Astrocyte (in vitro differentiated cells and primary cell): ENCODE measurements at regions not wholly inside any gene's neighbourhood (a gene's known extent, or its start where the extent isn't known, plus 50 kb on each side); places are given as distances from the start of the nearest gene placed in this dataset.
A peak's percentile ranks its signal among the peaks of the same experiment; 100 is the strongest.

Experiments
- DNase-seq: peaks from one replicate; pipeline ENCODE4 v3.0.0-alpha.2; 2010; ENCODE audit warnings: low read depth
- FAIRE-seq: peaks from 2 replicates; lab custom pipeline; 2011; peaks lifted over from hg19 to GRCh38; lab: Jason Lieb, UNC
- H2AFZ ChIP-seq: 2 replicates; pipeline ENCODE4 v1.6.0; 2012; ENCODE audit warnings: low read depth, low read length, inconsistent platforms
- H3K27ac ChIP-seq: 2 replicates; pipeline ENCODE4 v1.5.1; 2011; ENCODE audit warnings: low read depth, low read length, inconsistent platforms
- H3K27me3 ChIP-seq: 2 replicates; pipeline ENCODE4 v1.6.0; 2011; ENCODE audit warnings: low read length, inconsistent platforms; ENCODE audit not compliant: insufficient read depth
- H3K36me3 ChIP-seq: 2 replicates; pipeline ENCODE4 v1.5.1; 2011; ENCODE audit warnings: low read length, inconsistent platforms; ENCODE audit not compliant: insufficient read depth
- H3K4me1 ChIP-seq: 2 replicates; pipeline ENCODE4 v1.5.1; 2011; ENCODE audit warnings: low read length, inconsistent platforms; ENCODE audit not compliant: insufficient read depth
- H3K4me2 ChIP-seq: 2 replicates; pipeline ENCODE4 v1.6.0; 2012; ENCODE audit warnings: low read length, inconsistent platforms
- H3K4me3 ChIP-seq: 2 replicates; pipeline ENCODE4 v1.5.1; 2011; ENCODE audit warnings: low read depth, mild to moderate bottlenecking, low read length, inconsistent platforms; ENCODE audit not compliant: insufficient read depth
- H3K79me2 ChIP-seq: 2 replicates; pipeline ENCODE4 v1.6.0; 2012; ENCODE audit warnings: mild to moderate bottlenecking, low read length, inconsistent platforms; ENCODE audit not compliant: insufficient read depth
- H3K9ac ChIP-seq: 2 replicates; pipeline ENCODE4 v1.6.0; 2012; ENCODE audit warnings: mild to moderate bottlenecking, low read length, inconsistent platforms
- H3K9me3 ChIP-seq: 2 replicates; pipeline ENCODE4 v1.5.1; 2012; ENCODE audit warnings: low read depth, mild to moderate bottlenecking, low read length, inconsistent platforms; ENCODE audit not compliant: insufficient read depth
- H4K20me1 ChIP-seq: 2 replicates; pipeline ENCODE4 v1.6.0; 2012; ENCODE audit warnings: low read length, inconsistent platforms; ENCODE audit not compliant: insufficient read depth
- H3K27ac Mint-ChIP-seq: one replicate; pipeline ENCODE4 v1.8.0; 2021; ENCODE audit warnings: mild to moderate bottlenecking, mixed read lengths; ENCODE audit not compliant: unreplicated experiment
- H3K27me3 Mint-ChIP-seq: one replicate; pipeline ENCODE4 v1.8.0; 2021; ENCODE audit warnings: low read depth, mixed read lengths; ENCODE audit not compliant: unreplicated experiment
- H3K36me3 Mint-ChIP-seq: one replicate; pipeline ENCODE4 v1.8.0; 2021; ENCODE audit warnings: low read depth, mixed read lengths; ENCODE audit not compliant: unreplicated experiment
- H3K4me1 Mint-ChIP-seq: one replicate; pipeline ENCODE4 v1.8.0; 2021; ENCODE audit warnings: low read depth, mixed read lengths; ENCODE audit not compliant: unreplicated experiment
- H3K4me3 Mint-ChIP-seq: one replicate; pipeline ENCODE4 v1.8.0; 2021; ENCODE audit warnings: mild to moderate bottlenecking, moderate library complexity, mixed read lengths; ENCODE audit not compliant: unreplicated experiment
- H3K9me3 Mint-ChIP-seq: one replicate; pipeline ENCODE4 v1.8.0; 2021; ENCODE audit warnings: mild to moderate bottlenecking, mixed read lengths; ENCODE audit not compliant: unreplicated experiment
- EZH2 ChIP-seq: IDR thresholded peaks from 2 replicates; pipeline ENCODE4 v1.6.1; 2012; ENCODE audit warnings: mild to moderate bottlenecking, low read length, inconsistent platforms; ENCODE audit not compliant: insufficient read depth
- TF ChIP-seq, protein P1 (sequence below): IDR thresholded peaks from 2 replicates; pipeline ENCODE4 v1.5.1; 2011; ENCODE audit warnings: low read depth, mild to moderate bottlenecking, inconsistent platforms, low read length, moderate library complexity; ENCODE audit not compliant: insufficient read depth

GRCh38 chr13:34577051-34577450 lies 365.0 kb upstream of the NBEA start:
- Histone ChIP-seq H3K9me3 (no peaks in the 10 kb centered on the region), H3K27me3 (no peaks in the 10 kb centered on the region), H3K4me1 (no peaks in the 10 kb centered on the region), H3K27ac (no peak overlapping the region), H3K79me2 (no peaks in the 10 kb centered on the region), H3K36me3 (no peaks in the 10 kb centered on the region), H4K20me1 (no peaks in the 10 kb centered on the region), H2AFZ (no peak overlapping the region), H3K9ac (no peak overlapping the region), H3K4me3 (no peak overlapping the region), H3K4me2 (no peak overlapping the region)
- no peak overlapping the region for H3K27ac Mint-ChIP-seq
- H3K36me3 Mint-ChIP-seq = no peaks in the 10 kb centered on the region
- FAIRE-seq (no peak), DNase-seq (peak; percentile 70)
- H3K4me3 Mint-ChIP-seq = no peak overlapping the region
- peaks cover 1% of the 10 kb centered on the region for H3K9me3 Mint-ChIP-seq
- no peak for TF ChIP-seq EZH2
- TF ChIP-seq, protein P1, sequence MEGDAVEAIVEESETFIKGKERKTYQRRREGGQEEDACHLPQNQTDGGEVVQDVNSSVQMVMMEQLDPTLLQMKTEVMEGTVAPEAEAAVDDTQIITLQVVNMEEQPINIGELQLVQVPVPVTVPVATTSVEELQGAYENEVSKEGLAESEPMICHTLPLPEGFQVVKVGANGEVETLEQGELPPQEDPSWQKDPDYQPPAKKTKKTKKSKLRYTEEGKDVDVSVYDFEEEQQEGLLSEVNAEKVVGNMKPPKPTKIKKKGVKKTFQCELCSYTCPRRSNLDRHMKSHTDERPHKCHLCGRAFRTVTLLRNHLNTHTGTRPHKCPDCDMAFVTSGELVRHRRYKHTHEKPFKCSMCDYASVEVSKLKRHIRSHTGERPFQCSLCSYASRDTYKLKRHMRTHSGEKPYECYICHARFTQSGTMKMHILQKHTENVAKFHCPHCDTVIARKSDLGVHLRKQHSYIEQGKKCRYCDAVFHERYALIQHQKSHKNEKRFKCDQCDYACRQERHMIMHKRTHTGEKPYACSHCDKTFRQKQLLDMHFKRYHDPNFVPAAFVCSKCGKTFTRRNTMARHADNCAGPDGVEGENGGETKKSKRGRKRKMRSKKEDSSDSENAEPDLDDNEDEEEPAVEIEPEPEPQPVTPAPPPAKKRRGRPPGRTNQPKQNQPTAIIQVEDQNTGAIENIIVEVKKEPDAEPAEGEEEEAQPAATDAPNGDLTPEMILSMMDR = no peak
- no peaks in the 10 kb centered on the region for H3K27me3 Mint-ChIP-seq
- peaks cover 11% of the 10 kb centered on the region for H3K4me1 Mint-ChIP-seq

- H3K4me3 Mint-ChIP-seq = no peak overlapping the region
- Histone ChIP-seq H4K20me1 (no peaks in the 10 kb centered on the region), H3K4me3 (no peak overlapping the region), H3K4me2 (no peak overlapping the region), H3K9me3 (no peaks in the 10 kb centered on the region), H2AFZ (no peak overlapping the region), H3K27ac (no peak overlapping the region), H3K27me3 (no peaks in the 10 kb centered on the region), H3K9ac (no peak overlapping the region), H3K4me1 (no peaks in the 10 kb centered on the region), H3K36me3 (no peaks in the 10 kb centered on the region), H3K79me2 (no peaks in the 10 kb centered on the region)
- peaks cover 11% of the 10 kb centered on the region for H3K4me1 Mint-ChIP-seq
- no peaks in the 10 kb centered on the region for H3K27me3 Mint-ChIP-seq
- FAIRE-seq = no peak
- no peak overlapping the region for H3K27ac Mint-ChIP-seq
- DNase-seq = peak; percentile 32
- TF ChIP-seq, protein P1 = no peak
- TF ChIP-seq EZH2 = no peak
- no peaks in the 10 kb centered on the region for H3K36me3 Mint-ChIP-seq
- H3K9me3 Mint-ChIP-seq = peaks cover 1% of the 10 kb centered on the region
These were observed 363.6 kb upstream of the NBEA start for GRCh38 chr13:34578471-34578870.

DNA sequence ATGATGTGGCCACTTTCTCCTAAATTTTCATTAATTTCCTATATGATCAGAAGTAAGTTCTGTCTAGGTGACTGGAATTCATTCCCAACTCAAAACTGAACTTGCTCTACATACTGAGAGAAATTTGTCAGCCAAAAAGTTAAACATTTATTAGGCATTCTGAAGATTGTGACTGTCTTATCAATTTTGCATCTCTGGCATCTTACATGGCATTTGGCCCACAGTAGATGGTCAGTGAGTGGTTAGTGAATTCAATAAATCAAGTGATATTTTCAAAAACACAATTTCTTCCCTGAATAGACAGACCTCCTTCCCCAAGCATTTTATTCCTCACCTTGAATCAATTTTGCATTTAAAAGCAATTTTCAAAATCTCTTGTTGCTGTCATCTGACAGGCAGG lies 363.2 kb upstream of the NBEA start:
- H3K9ac ChIP-seq = no peak overlapping the region
- Mint-ChIP-seq H3K9me3 (peaks cover 1% of the 10 kb centered on the region), H3K4me3 (no peak overlapping the region), H3K27ac (no peak overlapping the region), H3K27me3 (no peaks in the 10 kb centered on the region), H3K36me3 (no peaks in the 10 kb centered on the region), H3K4me1 (peaks cover 11% of the 10 kb centered on the region)
- H2AFZ ChIP-seq = no peak overlapping the region
- H3K4me1 ChIP-seq = no peaks in the 10 kb centered on the region
- H3K4me3 ChIP-seq = no peak overlapping the region
- FAIRE-seq = no peak
- no peak for DNase-seq
- no peaks in the 10 kb centered on the region for H3K79me2 ChIP-seq
- H3K27ac ChIP-seq = no peak overlapping the region
- H3K4me2 ChIP-seq = no peak overlapping the region
- no peaks in the 10 kb centered on the region for H3K9me3 ChIP-seq
- no peaks in the 10 kb centered on the region for H4K20me1 ChIP-seq
- H3K36me3 ChIP-seq = no peaks in the 10 kb centered on the region
- no peaks in the 10 kb centered on the region for H3K27me3 ChIP-seq
- no peak for TF ChIP-seq EZH2
- TF ChIP-seq, protein P1 = no peak
